AG04450 (cell line): ENCODE measurements at regions not wholly inside any gene's neighbourhood (a gene's known extent, or its start where the extent isn't known, plus 50 kb on each side); places are given as distances from the start of the nearest gene placed in this dataset.

ENCODE experiments used
- CTCF ChIA-PET: fragments of 300-600, 350-600 bp; formaldehyde crosslinking; extraction: SDS; loops from one replicate; lab custom pipeline; 2022; ENCODE audit warnings: antibody characterized with exemption, inconsistent platforms; lab: Charles Lee
- POLR2A ChIA-PET: fragments of 350-600 bp; formaldehyde crosslinking; extraction: SDS; loops from one replicate; lab custom pipeline; 2021; ENCODE audit warnings: antibody characterized with exemption, inconsistent platforms; lab: Yijun Ruan, JAX
- DNase-seq: peaks from one replicate; pipeline ENCODE4 v3.0.0-alpha.2; 2011; ENCODE audit warnings: low read depth, low spot score
- H3K27ac ChIP-seq: one replicate; pipeline ENCODE4 v1.5.1; 2012; ENCODE audit warnings: low read depth, low read length, control low read depth
- H3K27me3 ChIP-seq: one replicate; pipeline ENCODE4 v1.6.0; 2012; ENCODE audit warnings: low read length; ENCODE audit not compliant: control insufficient read depth, insufficient read depth
- H3K4me3 ChIP-seq: 2 replicates; pipeline ENCODE4 v1.5.1; 2011; ENCODE audit warnings: mild to moderate bottlenecking, low read depth, low read length, control low read depth
- H3K9me3 ChIP-seq: 2 replicates; pipeline ENCODE4 v1.5.1; 2012; ENCODE audit warnings: low read length; ENCODE audit not compliant: control insufficient read depth, insufficient read depth
- CTCF ChIP-seq: IDR thresholded peaks from 2 replicates; pipeline ENCODE4 v1.5.1; 2011; ENCODE audit warnings: low read depth, low read length, control low read depth, inconsistent platforms

- TF ChIP-seq CTCF, result no peak
- Histone ChIP-seq H3K4me3 (no peak overlapping the region), H3K27me3 (no peaks in the 10 kb centered on the region), H3K27ac (no peak overlapping the region), H3K9me3 (no peaks in the 10 kb centered on the region)
- POLR2A ChIA-PET, result no interaction called here
- CTCF ChIA-PET, result no interaction called here
- DNase-seq, result no peak
Measured at GRCh38 chr4:33323393-33323792, 2603.2 kb downstream of the PCDH7 start.

- Histone ChIP-seq H3K4me3 (no peak overlapping the region), H3K9me3 (peaks cover 11% of the 10 kb centered on the region; the same call in 1 of the 2 replicates), H3K27ac (no peak overlapping the region), H3K27me3 (no peaks in the 10 kb centered on the region)
- TF ChIP-seq CTCF, result no peak
- CTCF ChIA-PET, result no interaction called here
- POLR2A ChIA-PET, result no interaction called here
- DNase-seq, result no peak
Measured at GRCh38 chr4:33334416-33334815, 2614.2 kb downstream of the PCDH7 start.

GRCh38 chr4:33339762-33340161, 2619.6 kb downstream of the PCDH7 start:
- POLR2A ChIA-PET, result no interaction called here
- no peak for DNase-seq
- TF ChIP-seq CTCF, result no peak
- Histone ChIP-seq H3K27me3 (no peaks in the 10 kb centered on the region), H3K27ac (no peak overlapping the region), H3K9me3 (no peaks in the 10 kb centered on the region), H3K4me3 (no peak overlapping the region)
- CTCF ChIA-PET, result no interaction called here

- Histone ChIP-seq H3K27me3 (no peaks in the 10 kb centered on the region), H3K27ac (no peak overlapping the region), H3K9me3 (no peaks in the 10 kb centered on the region), H3K4me3 (no peak overlapping the region)
- ChIA-PET POLR2A (no interaction called here), CTCF (no interaction called here)
- no peak for DNase-seq
- TF ChIP-seq CTCF, result no peak
Measured at GRCh38 chr4:33340168-33340567, 2620.0 kb downstream of the PCDH7 start.

GRCh38 chr4:33349376-33349775, 2629.2 kb downstream of the PCDH7 start:
- no peak for TF ChIP-seq CTCF
- ChIA-PET POLR2A (no interaction called here), CTCF (no interaction called here)
- H3K4me3 ChIP-seq, result no peak overlapping the region
- H3K27me3 ChIP-seq, result no peaks in the 10 kb centered on the region
- no peak for DNase-seq
- H3K9me3 ChIP-seq, result no peaks in the 10 kb centered on the region
- no peak overlapping the region for H3K27ac ChIP-seq
